Caki2 (cell line): ENCODE measurements at regions not wholly inside any gene's neighbourhood (a gene's known extent, or its start where the extent isn't known, plus 50 kb on each side); places are given as distances from the start of the nearest gene placed in this dataset.

Experiments
- DNase-seq: peaks from one replicate; pipeline ENCODE4 v3.0.0-alpha.2; 2015; ENCODE audit warnings: low read depth
- in situ Hi-C: cut with HindIII; loops from 2 replicates; pipeline ENCODE4 v1.10.0; 2016; ENCODE audit warnings: low sequenced_read_pairs, low pct_unique_long_range_greater_than_20kb, mixed read lengths

DNA sequence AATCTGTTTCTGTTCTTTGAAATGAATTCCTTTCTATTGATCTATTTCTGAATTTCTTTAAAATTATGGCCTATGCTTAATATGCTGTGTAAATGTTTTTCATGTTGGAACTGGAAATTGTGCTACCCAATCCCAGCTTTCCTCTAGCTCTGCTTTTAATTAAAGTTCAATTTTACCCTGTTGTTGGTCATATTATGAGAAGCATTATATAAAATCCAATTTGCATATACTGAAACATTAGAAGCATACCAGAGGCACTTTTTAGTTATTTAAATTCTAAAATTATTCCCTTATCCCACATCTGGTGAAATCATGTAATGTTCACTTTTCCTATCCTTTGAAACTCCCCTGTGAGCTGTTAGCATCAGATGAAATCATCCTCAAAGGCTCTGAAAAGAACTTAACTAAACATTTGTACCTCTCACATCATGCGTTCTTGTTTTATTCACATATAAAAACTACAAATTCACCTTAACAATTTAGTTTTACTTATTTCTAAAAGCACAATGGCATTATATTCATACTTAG is 160.6 kb upstream of the COL21A1 start:
- in situ Hi-C loops, result no loop called here
- no peak for DNase-seq

DNA sequence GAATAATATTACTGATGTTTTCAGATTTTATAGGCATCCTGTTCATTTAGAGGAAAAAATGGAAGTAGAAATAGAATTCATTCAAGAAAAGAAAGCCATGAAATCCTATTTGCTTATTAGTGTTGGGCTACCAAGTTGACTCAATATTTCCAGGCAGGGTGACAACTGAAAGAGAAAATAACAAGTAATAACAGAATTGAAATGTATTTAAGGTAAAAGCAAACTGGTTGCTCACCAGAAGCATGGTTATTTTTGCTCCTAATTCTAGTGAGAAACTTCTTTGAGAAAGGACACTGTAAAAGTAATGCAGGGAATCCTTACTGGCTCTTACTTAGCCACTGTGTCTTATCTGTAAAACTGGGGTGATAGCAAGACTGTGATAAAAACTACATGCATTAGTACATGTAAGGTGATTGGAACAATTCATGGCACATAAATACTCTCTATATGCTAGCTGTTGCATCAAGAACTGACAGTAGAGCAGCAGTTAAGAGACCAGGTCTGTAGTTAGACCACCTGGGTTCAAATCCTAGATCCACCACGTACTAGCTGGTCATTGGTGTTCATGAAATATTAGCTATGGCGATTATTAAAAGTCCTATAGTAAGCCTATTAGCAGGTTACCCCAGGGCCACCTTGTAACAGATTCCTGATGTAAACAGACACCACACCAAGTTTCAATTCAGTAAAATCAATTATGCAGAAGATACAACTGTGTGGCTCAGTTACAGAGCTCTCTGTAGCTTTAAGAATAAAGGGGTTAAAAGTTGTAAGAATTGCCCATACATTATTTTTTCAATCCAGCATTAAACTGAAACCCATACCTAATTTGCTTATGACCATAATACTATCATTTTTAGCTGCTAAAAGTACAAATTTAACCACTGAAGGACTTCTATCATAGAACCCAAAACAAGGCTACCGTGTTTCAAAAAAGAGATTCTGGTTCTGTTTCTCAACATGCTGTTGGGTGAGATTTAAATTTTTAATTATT is 159.2 kb upstream of the COL21A1 start:
- no peak for DNase-seq
- in situ Hi-C loops, result no loop called here

DNA sequence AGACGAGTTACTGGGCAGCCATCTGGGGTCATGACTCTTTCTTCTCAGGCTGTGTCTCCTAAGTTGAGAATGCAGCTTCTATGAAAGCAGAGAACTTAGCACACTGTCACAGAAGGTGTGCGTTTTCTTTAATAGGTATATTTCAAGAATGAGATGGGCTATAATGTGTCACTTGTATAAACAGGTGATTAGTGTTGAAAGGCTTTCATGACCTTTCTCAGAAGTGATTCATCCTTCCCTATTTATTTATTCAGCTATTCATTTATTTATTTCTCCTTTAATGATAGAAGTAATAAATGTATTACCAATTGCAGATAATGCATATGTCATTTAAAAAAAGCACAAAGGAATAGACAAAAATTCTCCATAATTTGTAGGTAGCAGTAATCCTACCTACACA is 157.2 kb upstream of the COL21A1 start:
- in situ Hi-C loops, result no loop called here
- peak; percentile 51 for DNase-seq

DNA sequence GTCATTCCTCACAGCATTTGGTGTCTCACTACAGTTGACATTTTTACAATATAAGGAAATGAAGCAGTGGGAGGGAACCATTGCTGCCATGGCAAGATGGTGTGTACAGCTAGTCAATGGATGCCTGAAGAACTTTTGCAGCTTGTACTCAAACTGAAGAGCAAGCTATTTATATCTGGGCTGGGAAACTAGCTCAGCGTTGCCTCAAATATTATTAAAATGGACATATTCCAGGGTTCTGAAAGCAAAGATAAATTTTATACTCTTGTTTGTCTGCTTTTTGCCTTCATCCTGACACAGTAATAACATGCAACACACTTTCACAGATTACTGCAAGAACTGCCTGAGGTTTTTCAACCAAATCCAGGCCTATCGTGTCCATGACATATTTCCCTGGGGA is 156.4 kb upstream of the COL21A1 start:
- DNase-seq, result no peak
- in situ Hi-C loops, result no loop called here

DNA sequence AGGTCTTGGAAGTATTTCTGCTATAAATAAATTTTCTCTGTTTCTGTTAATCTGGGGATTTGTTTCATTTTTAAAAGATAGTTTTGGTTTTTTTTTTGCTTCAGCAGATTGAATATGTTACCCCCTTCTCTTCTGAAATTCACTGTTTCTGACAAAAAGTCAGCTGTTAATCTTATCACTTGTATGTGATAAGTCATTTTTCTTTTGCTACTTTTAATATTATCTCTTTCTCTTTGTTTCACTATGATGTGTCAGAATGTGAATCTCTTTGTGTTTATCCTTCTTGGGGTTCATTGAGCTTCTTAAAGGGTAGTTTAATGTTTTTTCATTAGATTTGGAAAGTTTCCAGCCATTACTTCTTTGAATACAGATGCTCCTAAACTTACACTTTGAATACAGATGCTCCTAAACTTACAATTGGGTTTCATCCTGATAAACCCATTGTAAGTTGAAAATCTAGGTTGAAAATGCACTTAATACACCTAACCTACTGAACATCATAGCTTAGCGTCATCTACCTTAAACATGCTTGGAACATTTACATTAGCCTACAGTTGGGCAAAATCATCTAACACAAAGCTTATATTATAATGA is 154.2 kb upstream of the COL21A1 start:
- in situ Hi-C loops, result no loop called here
- no peak for DNase-seq

DNA sequence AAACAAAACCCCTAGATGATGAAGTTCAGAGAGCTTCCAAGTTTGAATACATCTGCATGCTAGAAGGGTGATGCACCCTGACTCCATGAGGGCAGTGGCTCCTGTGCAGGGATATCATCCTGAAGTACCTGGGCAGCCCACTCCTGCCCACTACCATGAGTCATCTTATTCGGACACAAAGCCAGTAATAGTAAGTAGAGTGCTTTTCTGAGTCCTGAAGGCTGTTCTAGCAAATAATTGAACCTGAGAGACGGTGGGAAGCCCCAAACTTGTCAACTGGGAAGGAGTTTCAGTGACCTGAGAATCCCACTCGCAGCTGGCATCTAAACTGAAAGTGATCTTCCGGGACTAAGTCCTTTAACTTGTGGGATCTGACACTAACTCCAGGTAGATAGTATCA is 152.9 kb upstream of the COL21A1 start:
- peak; percentile 83 for DNase-seq
- in situ Hi-C loops, result no loop called here

DNA sequence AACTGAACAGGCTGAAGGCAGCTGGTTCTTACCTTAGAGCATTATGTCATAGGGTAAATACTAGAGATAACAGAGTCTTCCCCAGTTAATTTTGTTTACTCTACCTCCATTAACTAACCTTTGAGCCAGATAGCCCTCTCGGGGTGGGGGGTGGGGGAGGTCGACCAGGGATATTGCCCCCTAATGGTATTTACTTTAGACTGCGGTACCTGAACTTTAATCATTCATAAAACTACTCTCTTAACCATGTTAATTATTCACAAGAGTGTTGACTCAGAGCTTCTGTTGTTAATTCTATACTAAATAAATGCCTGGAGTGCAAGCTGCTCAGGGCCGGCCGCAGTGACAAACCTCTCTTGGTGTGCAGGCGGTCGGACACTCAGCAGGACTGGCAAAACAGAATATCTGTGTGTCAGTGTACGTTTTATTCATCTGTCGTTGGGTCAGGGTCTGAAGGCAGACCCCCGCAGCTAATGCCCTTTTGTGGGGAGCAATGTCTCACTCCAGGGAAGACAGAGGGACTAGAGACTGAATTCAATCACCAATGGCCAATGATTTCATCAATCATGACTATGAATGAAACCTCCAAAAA is 152.4 kb upstream of the COL21A1 start:
- in situ Hi-C loops, result no loop called here
- DNase-seq, result peak; percentile 98

DNA sequence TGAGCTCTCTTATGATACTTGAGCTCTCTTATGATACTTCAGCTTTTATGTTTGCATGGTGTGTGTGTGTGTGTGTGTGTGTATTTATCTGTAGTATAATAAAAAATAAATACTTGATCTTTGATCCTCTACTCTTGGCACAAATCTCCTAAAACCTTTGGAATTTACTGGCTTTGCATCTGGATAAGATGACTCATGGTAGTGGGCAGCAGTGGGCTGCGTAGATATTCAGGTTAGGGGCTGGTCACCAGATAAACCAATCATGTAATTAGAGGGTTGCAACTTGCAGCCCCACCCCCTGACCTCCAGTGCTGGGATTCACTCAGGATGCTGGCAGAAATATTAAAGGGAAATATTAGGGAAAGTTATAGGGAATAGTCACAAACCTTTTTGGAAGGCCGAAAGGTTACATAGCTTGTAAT is 151.9 kb upstream of the COL21A1 start:
- in situ Hi-C loops, result no loop called here
- no peak for DNase-seq

DNA sequence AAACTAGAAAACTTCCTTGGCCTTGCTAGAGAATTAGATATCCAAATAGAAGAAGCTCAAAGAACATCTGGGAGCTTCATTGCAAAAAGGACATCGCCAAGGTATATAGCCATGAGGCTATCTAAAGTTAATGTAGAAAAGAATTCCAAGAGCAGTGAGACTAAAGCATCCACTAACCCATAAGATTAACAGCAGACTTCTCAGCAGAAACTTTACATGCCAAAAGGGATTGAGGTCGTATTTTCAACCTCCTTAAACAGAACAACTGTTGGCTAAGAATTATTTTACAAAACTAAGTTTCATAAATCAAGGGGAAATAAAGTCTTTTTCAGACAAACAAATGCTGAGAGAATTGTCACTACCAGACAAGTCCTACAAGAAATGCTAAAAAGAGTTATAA is 149.1 kb upstream of the COL21A1 start:
- DNase-seq, result no peak
- in situ Hi-C loops, result no loop called here

DNA sequence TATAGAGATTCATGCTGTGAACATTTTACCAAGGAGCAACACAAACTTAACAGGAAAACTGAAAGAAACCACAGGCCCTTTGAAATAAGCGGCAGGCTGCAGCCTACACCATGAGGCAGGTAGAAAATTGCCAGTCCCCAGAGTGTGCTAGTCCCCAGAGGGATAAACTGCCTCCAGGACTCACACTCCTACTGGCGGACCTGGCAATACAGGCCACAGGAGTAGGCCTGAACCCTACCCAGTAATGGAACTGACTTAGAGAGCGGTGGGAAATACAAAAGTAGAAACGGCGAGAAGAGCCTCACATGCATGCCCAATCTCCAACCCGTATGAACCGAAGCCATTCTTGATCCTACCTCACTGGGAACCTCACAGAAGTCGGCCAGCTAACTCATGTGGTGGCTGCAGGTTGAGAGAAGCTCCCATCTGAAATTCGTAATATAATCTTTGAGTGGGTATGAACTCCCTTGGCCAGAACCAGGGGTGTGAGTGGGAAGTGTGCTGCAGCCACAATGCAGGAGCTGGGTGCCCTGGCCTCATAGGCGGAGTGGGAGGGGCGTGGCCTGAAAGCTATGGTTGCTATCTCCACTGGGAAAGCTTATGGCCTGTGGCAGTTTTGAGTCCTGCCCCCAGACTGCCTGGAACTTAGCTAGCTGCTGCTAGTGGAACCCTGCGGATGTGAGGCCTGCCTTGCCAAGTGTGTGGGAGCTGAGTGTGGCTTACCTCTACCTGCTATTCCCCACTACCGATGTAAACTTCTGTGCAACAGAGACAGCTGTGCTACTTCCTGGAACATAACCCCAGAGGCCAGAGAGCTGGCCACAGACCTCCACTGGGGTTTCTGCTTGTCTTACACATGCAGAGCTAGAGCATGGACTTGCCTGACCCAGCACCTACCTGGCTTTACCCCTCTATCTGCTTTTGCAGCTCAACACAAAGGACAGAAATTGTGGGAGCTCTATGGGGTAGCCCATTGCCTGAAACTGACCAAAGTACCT is 146.5 kb upstream of the COL21A1 start:
- no peak for DNase-seq

DNA sequence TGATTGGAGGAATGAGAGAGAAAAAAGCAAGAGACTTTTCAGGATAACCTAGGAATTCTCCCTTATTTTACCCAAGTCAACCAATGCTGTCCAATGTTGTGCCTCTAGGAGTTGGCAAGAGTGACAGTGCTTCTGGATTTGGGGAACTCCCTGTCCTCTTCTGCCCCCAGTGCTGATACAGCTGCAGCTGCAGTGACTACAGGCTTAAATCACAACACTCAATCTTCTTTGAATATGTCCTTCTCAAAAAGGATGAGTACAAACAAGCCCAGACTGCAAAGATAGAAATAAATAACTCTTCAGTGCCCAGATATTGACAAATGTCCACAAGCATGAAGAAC is 141.0 kb upstream of the COL21A1 start:
- in situ Hi-C loops, result no loop called here
- DNase-seq, result no peak

More for the DNA sequence above, 146.5 kb upstream of the COL21A1 start:
- in situ Hi-C loops, result no loop called here

DNA sequence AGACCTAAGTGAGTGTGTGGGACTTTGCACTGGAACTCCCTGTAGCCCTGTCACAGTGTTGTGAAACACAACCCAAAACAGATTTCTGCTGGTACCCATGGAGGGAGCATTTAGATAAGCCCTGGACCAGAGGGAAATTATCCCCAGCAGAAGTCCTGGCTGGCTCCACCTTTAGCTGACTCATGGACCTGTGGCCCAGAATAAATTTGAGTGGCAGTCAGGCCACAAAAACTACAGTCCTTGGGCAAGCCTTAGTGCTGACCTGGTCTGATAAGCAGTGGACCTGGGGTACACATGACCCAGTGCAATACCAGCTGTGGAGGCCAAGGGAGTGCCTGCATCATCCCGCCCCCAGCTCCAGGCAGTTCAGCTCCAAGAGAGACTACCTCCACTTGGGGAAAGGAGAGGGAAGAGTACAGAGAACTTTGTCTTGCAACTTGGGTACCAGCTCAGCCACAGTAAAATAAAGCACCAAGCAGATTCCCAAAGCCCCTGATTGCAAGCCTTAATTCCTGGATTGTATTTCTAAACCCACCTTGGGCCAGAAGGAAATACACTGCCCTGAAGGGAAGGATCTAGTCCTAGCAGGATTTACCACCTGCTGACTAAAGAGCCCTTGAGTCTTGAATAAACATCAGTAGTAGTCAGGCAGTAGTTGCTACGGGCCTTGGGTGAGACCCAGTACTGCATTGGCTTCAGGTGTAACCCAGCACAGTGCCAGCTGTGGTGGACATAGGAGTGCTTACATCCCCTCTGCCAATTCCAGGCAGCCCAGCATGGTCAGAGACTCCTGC is 140.4 kb upstream of the COL21A1 start:
- DNase-seq, result peak; percentile 23
- in situ Hi-C loops, result no loop called here

DNA sequence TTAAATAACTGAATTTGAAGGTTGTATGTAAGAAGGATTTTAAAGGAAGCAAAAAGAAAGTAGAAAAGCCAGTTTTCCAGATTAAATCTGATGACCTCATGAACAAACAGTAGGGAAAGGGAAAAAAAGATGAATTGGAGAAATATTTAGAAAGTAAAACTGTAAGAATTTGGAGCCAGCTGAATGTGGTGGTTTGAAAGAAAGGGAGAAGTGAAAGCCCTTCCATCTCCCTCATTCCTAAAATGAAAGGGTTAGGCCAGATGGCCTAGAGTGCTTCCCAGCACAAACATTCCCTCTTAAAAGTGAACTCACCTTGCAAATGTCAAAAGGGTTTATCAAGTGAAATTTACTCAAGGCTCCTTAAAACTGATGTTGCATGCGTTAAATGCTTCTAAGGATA is 139.3 kb upstream of the COL21A1 start:
- in situ Hi-C loops, result no loop called here
- no peak for DNase-seq

DNA sequence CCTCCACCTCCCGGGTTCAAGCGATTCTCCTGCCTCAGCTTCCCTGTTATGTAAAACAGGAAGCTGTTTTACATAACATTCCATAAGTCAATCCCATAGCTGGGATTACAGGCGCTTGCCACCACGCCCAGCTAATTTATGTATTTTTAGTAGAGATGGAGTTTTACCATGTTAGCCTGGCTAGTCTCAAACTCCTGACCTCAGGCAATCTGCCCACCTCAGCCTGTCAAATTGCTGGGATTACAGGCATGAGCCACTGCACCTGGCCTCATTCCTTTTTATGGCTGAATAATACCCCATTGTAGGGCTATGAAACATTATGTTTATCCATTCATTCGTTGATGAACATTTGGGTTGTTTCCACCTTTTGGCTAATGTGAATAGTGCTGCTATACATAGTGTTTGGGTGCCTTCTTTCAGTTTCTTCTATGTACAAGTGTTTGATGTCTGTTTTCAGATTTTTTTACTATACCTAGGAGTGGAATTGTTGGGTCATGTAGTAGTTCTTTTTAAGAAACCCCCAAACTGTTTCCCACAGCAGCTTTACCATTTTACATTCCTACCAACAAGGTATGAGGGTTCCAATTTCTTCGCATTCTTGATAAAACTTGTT is 138.7 kb upstream of the COL21A1 start:
- in situ Hi-C loops, result no loop called here
- no peak for DNase-seq

DNA sequence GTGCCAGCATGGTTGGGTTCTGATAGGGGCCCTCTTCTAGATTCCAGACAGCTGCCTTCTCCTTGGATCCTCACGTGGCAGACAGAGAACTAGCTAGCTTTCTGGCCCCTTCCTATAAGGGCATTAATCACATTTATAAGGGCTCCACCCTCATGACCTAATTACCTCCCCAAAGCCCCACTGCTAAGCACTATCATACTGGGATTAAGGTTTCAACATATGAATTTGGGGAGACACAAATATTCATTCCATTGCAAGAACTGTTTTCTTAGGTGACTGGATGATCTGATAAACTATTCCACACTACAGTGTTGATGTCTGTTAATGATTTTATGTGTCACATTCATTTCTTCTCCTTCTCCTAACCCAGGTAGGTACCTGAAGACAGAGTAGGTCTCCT is 135.8 kb upstream of the COL21A1 start:
- in situ Hi-C loops, result no loop called here
- DNase-seq, result no peak

DNA sequence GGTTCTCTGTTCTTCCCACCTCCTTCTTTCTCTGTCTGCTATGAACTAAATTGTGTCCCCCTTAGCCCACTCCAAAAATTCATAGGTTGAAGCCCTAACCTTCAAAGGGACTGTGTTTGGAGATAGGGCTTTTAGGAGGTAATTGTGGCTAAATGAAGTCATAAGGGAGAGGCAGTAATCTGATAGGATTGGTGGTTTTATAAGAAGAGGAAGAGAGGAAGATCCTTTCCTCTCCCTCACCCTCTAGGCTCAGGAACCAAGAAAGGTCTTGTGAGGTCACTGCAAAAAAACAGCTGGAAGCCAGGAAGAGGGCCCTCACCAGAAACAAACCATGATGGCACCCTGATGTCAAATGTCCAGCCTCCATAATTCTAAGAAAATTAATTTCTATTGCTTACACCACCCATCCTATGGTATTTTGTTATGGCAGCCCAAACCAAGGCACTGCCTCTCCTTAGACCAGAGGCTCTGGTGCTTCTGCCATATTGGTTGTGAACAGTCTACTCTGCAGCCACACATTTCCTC is 135.1 kb upstream of the COL21A1 start:
- in situ Hi-C loops, result no loop called here
- DNase-seq, result no peak

DNA sequence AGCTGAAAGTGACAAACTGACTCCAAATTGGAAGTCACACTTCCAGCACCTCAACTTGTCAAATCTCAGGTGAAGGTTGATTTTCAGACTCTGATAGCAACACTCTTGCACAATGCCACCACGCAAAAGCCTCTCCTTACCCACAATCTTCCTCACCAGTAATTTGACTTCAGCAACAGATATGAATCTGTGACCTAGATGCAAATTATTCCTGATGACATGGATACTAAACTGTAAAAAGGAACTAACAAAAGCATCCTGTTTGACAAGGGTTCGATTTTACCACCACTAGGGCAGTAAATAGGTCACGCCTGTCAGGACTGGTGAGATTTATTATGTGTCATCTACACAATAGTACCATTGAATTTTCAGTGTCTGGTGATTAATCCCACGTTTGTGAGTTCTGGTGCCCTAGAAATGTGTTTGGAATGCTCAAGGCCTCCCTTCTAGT is 134.4 kb upstream of the COL21A1 start:
- in situ Hi-C loops, result no loop called here
- no peak for DNase-seq
